HCT116 (cell line): ENCODE measurements at regions not wholly inside any gene's neighbourhood (a gene's known extent, or its start where the extent isn't known, plus 50 kb on each side); places are given as distances from the start of the nearest gene placed in this dataset.

Source experiments
- CTCF ChIP-seq, 3 experiments: fragments of 200-600 bp in 1 of 3; sonication (generic) in 1 of 3; IDR thresholded peaks in 2 of 3; conservative IDR thresholded peaks in 1 of 3; 2 replicates each; pipeline ENCODE4 v1.5.1; 2012 to 2017; ENCODE audit warnings: low read depth in 2 of 3, low read length in 2 of 3, antibody characterized with exemption in 1 of 3, borderline replicate concordance in 1 of 3, control low read depth in 1 of 3, mild to moderate bottlenecking in 1 of 3, mixed read lengths in 1 of 3, mixed run types in 1 of 3, moderate library complexity in 1 of 3; ENCODE audit not compliant: insufficient read depth in 1 of 3
- REST ChIP-seq: IDR thresholded peaks from 2 replicates; pipeline ENCODE4 v1.6.1; 2012; ENCODE audit warnings: low read depth

- TF ChIP-seq CTCF (IDR thresholded peaks at IDR 0.05 in 2 of 3, conservative IDR thresholded peaks at IDR 0.05 in 1 of 3; ENCODE audit: borderline replicate concordance in 1 of 3, insufficient read depth in 1 of 3, low read depth in 2 of 3, low read length in 2 of 3) = no peak
- no peak for TF ChIP-seq REST
Measured at GRCh38 chr3:137259701-137260100, 301.9 kb downstream of the IL20RB start.
